ENCODE measurements at regions not wholly inside any gene's neighbourhood (a gene's known extent, or its start where the extent isn't known, plus 50 kb on each side); places are given as distances from the start of the nearest gene placed in this dataset.
"Not testable (repeated sequence)": the region's sequence is repeated elsewhere in the genome, so short reads cannot be mapped to it uniquely, and the experiment has no call there.

GRCh38 chr4:118514332-118514731 lies 161.5 kb upstream of the PRSS12 start:
- not testable (repeated sequence) for TF ChIP-seq REST (IDR thresholded peaks at IDR 0.05; ENCODE audit: borderline replicate concordance in 1 of 2, low read depth in 1 of 2, low read length in 2 of 2); KDM4B (CRISPR knock-in tag; IDR thresholded peaks at IDR 0.05)

All from HepG2 (cell line).